Gastroesophageal sphincter (tissue), 3 donors: ENCODE measurements at regions not wholly inside any gene's neighbourhood (a gene's known extent, or its start where the extent isn't known, plus 50 kb on each side); places are given as distances from the start of the nearest gene placed in this dataset.

ENCODE experiments used
- CTCF ChIP-seq, 4 experiments: fragments of 200-600 bp in 2 of 4; fragments of 450-650 bp in 2 of 4; sonication (generic) in 1 of 4; IDR thresholded peaks; one replicate each; pipeline ENCODE4 v1.5.1; 2017 to 2019; ENCODE audit warnings: antibody characterized with exemption in 4 of 4, mild to moderate bottlenecking in 2 of 4, moderate library complexity in 2 of 4
- POLR2A ChIP-seq, 2 donors: fragments of 450-650 bp; IDR thresholded peaks; one replicate each; pipeline ENCODE4 v1.6.1; 2017; ENCODE audit warnings: antibody characterized with exemption in 2 of 2, mild to moderate bottlenecking in 2 of 2, moderate library complexity in 1 of 2
- POLR2AphosphoS5 ChIP-seq: sonication (generic); formaldehyde crosslinking; IDR thresholded peaks from one replicate; pipeline ENCODE4 v1.6.1; 2017; ENCODE audit warnings: antibody characterized with exemption

- no peak for TF ChIP-seq POLR2A (IDR thresholded peaks at IDR 0.05)
- no peak for TF ChIP-seq CTCF (IDR thresholded peaks at IDR 0.05)
- TF ChIP-seq POLR2AphosphoS5, result no peak
Observed at GRCh38 chr6:66489269-66489987, 782.4 kb upstream of the EYS start.
